Keratinocyte (primary cell): ENCODE measurements at regions not wholly inside any gene's neighbourhood (a gene's known extent, or its start where the extent isn't known, plus 50 kb on each side); places are given as distances from the start of the nearest gene placed in this dataset.

Source experiments
- EZH2 ChIP-seq: IDR thresholded peaks from one replicate; pipeline ENCODE4 v1.6.1; 2012; ENCODE audit warnings: inconsistent platforms, mild to moderate bottlenecking, low read length, moderate library complexity
- TF ChIP-seq, protein P1 (sequence below), 3 experiments: IDR thresholded peaks in 1 of 3; conservative IDR thresholded peaks in 1 of 3; optimal IDR thresholded peaks in 1 of 3; 2 replicates in 2 of 3; 3 replicates in 1 of 3; pipeline versions ENCODE3 to v1.5.1; 2011; ENCODE audit warnings: low read length in 3 of 3, mild to moderate bottlenecking in 3 of 3, moderate library complexity in 2 of 3, control low read depth in 1 of 3, inconsistent platforms in 1 of 3; ENCODE audit not compliant: insufficient read depth in 2 of 3; ENCODE audit errors: extremely low read depth in 1 of 3

DNA sequence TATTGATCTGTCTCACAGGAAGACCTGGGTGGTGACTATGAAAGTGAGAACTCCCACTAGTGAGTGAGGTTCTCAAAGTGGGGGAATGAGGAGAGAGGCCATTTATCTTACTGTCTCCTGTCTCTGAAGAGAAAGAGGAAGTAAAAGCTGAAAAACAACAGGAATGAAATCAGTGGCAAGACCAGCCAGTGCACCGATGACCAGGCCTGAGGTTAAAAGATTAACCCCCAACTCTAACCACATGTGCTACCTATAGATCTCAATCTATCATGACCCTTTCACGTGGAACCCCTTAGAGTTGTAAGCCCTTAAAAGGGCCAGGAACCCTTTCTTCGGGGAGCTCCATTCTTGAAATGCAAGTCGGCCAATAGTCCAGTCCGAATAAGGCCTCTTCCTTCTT is 239.3 kb upstream of the CNTN6 start:
- TF ChIP-seq, protein P1, sequence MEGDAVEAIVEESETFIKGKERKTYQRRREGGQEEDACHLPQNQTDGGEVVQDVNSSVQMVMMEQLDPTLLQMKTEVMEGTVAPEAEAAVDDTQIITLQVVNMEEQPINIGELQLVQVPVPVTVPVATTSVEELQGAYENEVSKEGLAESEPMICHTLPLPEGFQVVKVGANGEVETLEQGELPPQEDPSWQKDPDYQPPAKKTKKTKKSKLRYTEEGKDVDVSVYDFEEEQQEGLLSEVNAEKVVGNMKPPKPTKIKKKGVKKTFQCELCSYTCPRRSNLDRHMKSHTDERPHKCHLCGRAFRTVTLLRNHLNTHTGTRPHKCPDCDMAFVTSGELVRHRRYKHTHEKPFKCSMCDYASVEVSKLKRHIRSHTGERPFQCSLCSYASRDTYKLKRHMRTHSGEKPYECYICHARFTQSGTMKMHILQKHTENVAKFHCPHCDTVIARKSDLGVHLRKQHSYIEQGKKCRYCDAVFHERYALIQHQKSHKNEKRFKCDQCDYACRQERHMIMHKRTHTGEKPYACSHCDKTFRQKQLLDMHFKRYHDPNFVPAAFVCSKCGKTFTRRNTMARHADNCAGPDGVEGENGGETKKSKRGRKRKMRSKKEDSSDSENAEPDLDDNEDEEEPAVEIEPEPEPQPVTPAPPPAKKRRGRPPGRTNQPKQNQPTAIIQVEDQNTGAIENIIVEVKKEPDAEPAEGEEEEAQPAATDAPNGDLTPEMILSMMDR (optimal IDR thresholded peaks at IDR 0.05 in 1 of 3, IDR thresholded peaks at IDR 0.05 in 1 of 3, conservative IDR thresholded peaks at IDR 0.05 in 1 of 3; ENCODE audit: extremely low read depth in 1 of 3, insufficient read depth in 2 of 3, low read length in 3 of 3): no peak
- TF ChIP-seq EZH2: no peak
